Kidney tubule cell (primary cell): ENCODE measurements at regions not wholly inside any gene's neighbourhood (a gene's known extent, or its start where the extent isn't known, plus 50 kb on each side); places are given as distances from the start of the nearest gene placed in this dataset.

Experiments used
- DNase-seq: peaks from one replicate; pipeline ENCODE4 v3.0.0-alpha.2; 2018; ENCODE audit warnings: low spot score

- DNase-seq, result peak; percentile 26
Observed at GRCh38 chr4:140213749-140214148, 59.8 kb upstream of the MAML3 start.

GRCh38 chr4:140213116-140213515 is 59.1 kb upstream of the MAML3 start:
- peak; percentile 16 for DNase-seq

GRCh38 chr4:140212646-140213045 is 58.7 kb upstream of the MAML3 start:
- DNase-seq, result no peak

DNA sequence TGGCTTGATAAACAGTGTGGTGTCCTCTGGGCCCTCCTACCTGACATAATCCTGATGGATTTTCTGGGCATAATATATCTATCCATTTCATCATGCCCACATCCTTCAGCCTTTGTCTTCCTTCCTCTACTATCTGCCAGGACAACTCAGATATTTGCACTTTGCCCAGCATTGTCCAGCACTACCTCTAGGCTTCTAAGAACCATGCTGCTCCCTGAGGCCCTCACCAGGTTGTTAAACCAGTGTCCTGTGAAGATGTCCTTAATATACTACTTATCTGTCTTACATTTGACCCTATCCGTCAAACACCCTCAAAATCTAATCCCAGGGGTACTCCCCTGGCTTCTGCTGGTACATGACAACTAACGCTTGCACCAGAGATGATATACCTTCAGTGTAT is 58.2 kb upstream of the MAML3 start:
- DNase-seq, result no peak

DNA sequence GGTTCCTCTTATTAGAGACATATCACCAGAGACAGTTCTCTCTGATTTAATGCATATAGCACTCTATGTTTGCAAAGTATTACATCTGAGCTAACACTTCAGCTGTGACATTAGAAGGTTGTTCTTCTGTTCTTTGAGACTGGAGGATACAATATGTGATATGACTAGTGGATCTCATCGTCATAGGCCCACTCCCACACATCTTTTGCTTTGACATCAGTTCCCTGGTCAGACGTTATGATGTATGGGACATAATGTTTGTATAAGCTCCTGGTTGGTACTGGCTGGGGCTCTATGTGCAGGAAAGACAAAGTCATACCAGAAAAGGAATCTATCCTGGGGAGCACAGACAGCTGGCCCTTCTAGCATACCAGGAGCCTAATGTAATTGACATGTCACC is 57.7 kb upstream of the MAML3 start:
- DNase-seq, result no peak

- DNase-seq, result peak; percentile 44
Observed at GRCh38 chr4:140211161-140211560, 57.2 kb upstream of the MAML3 start.

- DNase-seq, result no peak
Observed at GRCh38 chr4:140208921-140209320, 54.9 kb upstream of the MAML3 start.
